ENCODE measurements at regions not wholly inside any gene's neighbourhood (a gene's known extent, or its start where the extent isn't known, plus 50 kb on each side); places are given as distances from the start of the nearest gene placed in this dataset.

GRCh38 chr11:122213171-122213570 is 97.2 kb upstream of the BLID start:
- no peaks in the 10 kb centered on the region for H3K4me1 ChIP-seq
- no TSS peak for BruUV-seq (replicated peaks)
- Mint-ChIP-seq H3K4me1 (ENCODE audit: low read depth, unreplicated experiment) (no peaks in the 10 kb centered on the region), H3K27ac (ENCODE audit: unreplicated experiment) (no peak overlapping the region), H3K4me3 (ENCODE audit: unreplicated experiment) (no peak overlapping the region), H3K27me3 (ENCODE audit: insufficient read depth, unreplicated experiment) (peaks cover 12% of the 10 kb centered on the region), H3K36me3 (ENCODE audit: insufficient read depth, unreplicated experiment) (no peaks in the 10 kb centered on the region), H3K9me3 (ENCODE audit: unreplicated experiment) (no peaks in the 10 kb centered on the region)
- no peaks in the 10 kb centered on the region for H3K36me3 ChIP-seq (ENCODE audit: control insufficient read depth, insufficient read depth, low read length)
- intact Hi-C loops (cut with micrococcal nuclease; ENCODE audit: unreplicated experiment) = no loop called here
- no peaks in the 10 kb centered on the region for H3K9me3 ChIP-seq
- CTCF ChIA-PET = no interaction called here
- no peak overlapping the region for H3K4me3 ChIP-seq (ENCODE audit: low read depth, low read length)
- POLR2A ChIA-PET = no interaction called here
- no peak for TF ChIP-seq CTCF (IDR thresholded peaks at IDR 0.05; ENCODE audit: insufficient read depth in 1 of 2, low read depth in 1 of 2, low read length in 1 of 2, severe bottlenecking in 1 of 2, unreplicated experiment in 1 of 2)
- no peaks in the 10 kb centered on the region for H3K27me3 ChIP-seq (replicated peaks; ENCODE audit: control insufficient read depth, insufficient read depth, low read length)
- no peak for DNase-seq

- no peak for DNase-seq
- H3K4me1 ChIP-seq = no peaks in the 10 kb centered on the region
- Mint-ChIP-seq H3K9me3 (ENCODE audit: unreplicated experiment) (no peaks in the 10 kb centered on the region), H3K27ac (ENCODE audit: unreplicated experiment) (no peak overlapping the region), H3K4me3 (ENCODE audit: unreplicated experiment) (no peak overlapping the region), H3K36me3 (ENCODE audit: insufficient read depth, unreplicated experiment) (no peaks in the 10 kb centered on the region), H3K27me3 (ENCODE audit: insufficient read depth, unreplicated experiment) (peaks cover 18% of the 10 kb centered on the region), H3K4me1 (ENCODE audit: low read depth, unreplicated experiment) (no peaks in the 10 kb centered on the region)
- TF ChIP-seq CTCF (IDR thresholded peaks at IDR 0.05; ENCODE audit: insufficient read depth in 1 of 2, low read depth in 1 of 2, low read length in 1 of 2, severe bottlenecking in 1 of 2, unreplicated experiment in 1 of 2) = no peak
- CTCF ChIA-PET = interaction anchor here (0.7 kb wide), 1 partner anchor 298 kb away, joined by 3 read pairs; no protein-coding TSS in a partner anchor
- POLR2A ChIA-PET = no interaction called here
- H3K27me3 ChIP-seq (replicated peaks; ENCODE audit: control insufficient read depth, insufficient read depth, low read length) = no peaks in the 10 kb centered on the region; the same call in 1 of the 2 replicates
- H3K4me3 ChIP-seq (ENCODE audit: low read depth, low read length) = no peak overlapping the region
- BruUV-seq (replicated peaks) = no TSS peak
- no peaks in the 10 kb centered on the region for H3K36me3 ChIP-seq (ENCODE audit: control insufficient read depth, insufficient read depth, low read length)
- intact Hi-C loops (cut with micrococcal nuclease; ENCODE audit: unreplicated experiment) = no loop called here
- no peaks in the 10 kb centered on the region for H3K9me3 ChIP-seq
Observed at GRCh38 chr11:122210367-122210997, 94.5 kb upstream of the BLID start.

GRCh38 chr11:122209619-122210366 is 93.8 kb upstream of the BLID start:
- CTCF ChIA-PET = no interaction called here
- intact Hi-C loops (cut with micrococcal nuclease; ENCODE audit: unreplicated experiment) = no loop called here
- no peak overlapping the region for H3K4me3 ChIP-seq (ENCODE audit: low read depth, low read length)
- DNase-seq = no peak
- POLR2A ChIA-PET = no interaction called here
- no peaks in the 10 kb centered on the region for H3K4me1 ChIP-seq
- H3K36me3 ChIP-seq (ENCODE audit: control insufficient read depth, insufficient read depth, low read length) = no peaks in the 10 kb centered on the region
- H3K9me3 ChIP-seq = no peaks in the 10 kb centered on the region
- Mint-ChIP-seq H3K36me3 (ENCODE audit: insufficient read depth, unreplicated experiment) (no peaks in the 10 kb centered on the region), H3K4me3 (ENCODE audit: unreplicated experiment) (no peak overlapping the region), H3K27me3 (ENCODE audit: insufficient read depth, unreplicated experiment) (peaks cover 21% of the 10 kb centered on the region), H3K4me1 (ENCODE audit: low read depth, unreplicated experiment) (no peaks in the 10 kb centered on the region), H3K9me3 (ENCODE audit: unreplicated experiment) (no peaks in the 10 kb centered on the region), H3K27ac (ENCODE audit: unreplicated experiment) (no peak overlapping the region)
- no TSS peak for BruUV-seq (replicated peaks)
- peaks cover 2% of the 10 kb centered on the region for H3K27me3 ChIP-seq (replicated peaks; ENCODE audit: control insufficient read depth, insufficient read depth, low read length)
- no peak for TF ChIP-seq CTCF (IDR thresholded peaks at IDR 0.05; ENCODE audit: insufficient read depth in 1 of 2, low read depth in 1 of 2, low read length in 1 of 2, severe bottlenecking in 1 of 2, unreplicated experiment in 1 of 2)

Measured in Caco-2 (cell line).